ENCODE measurements at regions not wholly inside any gene's neighbourhood (a gene's known extent, or its start where the extent isn't known, plus 50 kb on each side); places are given as distances from the start of the nearest gene placed in this dataset.

- H4K20me1 ChIP-seq (ENCODE audit: control insufficient read depth, extremely low read depth, insufficient read depth, low read length): no peaks in the 10 kb centered on the region
- no peak overlapping the region for H3K27ac ChIP-seq (ENCODE audit: insufficient read depth, low read length)
- no peaks in the 10 kb centered on the region for H3K79me2 ChIP-seq (ENCODE audit: control insufficient read depth, insufficient read depth, low read length)
- no peak overlapping the region for H3K4me2 ChIP-seq (ENCODE audit: extremely low read depth, insufficient read depth, low read length)
- DNase-seq (ENCODE audit: low read depth in 2 of 2): no peak
- H3K27me3 ChIP-seq (ENCODE audit: control insufficient read depth, insufficient read depth, low read length): no peaks in the 10 kb centered on the region
- H2AFZ ChIP-seq (ENCODE audit: low read length): no peak overlapping the region
- H3K9ac ChIP-seq (ENCODE audit: insufficient read depth, low read length): no peak overlapping the region
- H3K4me1 ChIP-seq (ENCODE audit: control insufficient read depth, extremely low read depth, insufficient read depth, low read length): no peaks in the 10 kb centered on the region
- H3K9me3 ChIP-seq (ENCODE audit: control insufficient read depth, insufficient read depth, low read depth, low read length): no peaks in the 10 kb centered on the region
- TF ChIP-seq EZH2 (IDR thresholded peaks at IDR 0.05; ENCODE audit: low read length, missing control alignments) (no peak), CTCF (conservative IDR thresholded peaks at IDR 0.05 in 1 of 2, IDR thresholded peaks at IDR 0.05 in 1 of 2; ENCODE audit: low read depth in 1 of 2, low read length in 2 of 2) (no peak)
- H3K36me3 ChIP-seq (ENCODE audit: control insufficient read depth, insufficient read depth, low read length): no peaks in the 10 kb centered on the region
- no peak overlapping the region for H3K4me3 ChIP-seq (replicated peaks in 1 of 4; ENCODE audit: control extremely low read depth in 1 of 4, insufficient read depth in 1 of 4, low read depth in 3 of 4, low read length in 4 of 4)
Measured at GRCh38 chr6:23855497-23856116, 270.4 kb upstream of the NRSN1 start.

- Histone ChIP-seq H3K4me2 (ENCODE audit: extremely low read depth, insufficient read depth, low read length) (no peak overlapping the region), H3K36me3 (ENCODE audit: control insufficient read depth, insufficient read depth, low read length) (no peaks in the 10 kb centered on the region), H3K4me1 (ENCODE audit: control insufficient read depth, extremely low read depth, insufficient read depth, low read length) (no peaks in the 10 kb centered on the region), H2AFZ (ENCODE audit: low read length) (no peak overlapping the region), H3K27ac (ENCODE audit: insufficient read depth, low read length) (no peak overlapping the region), H3K9me3 (ENCODE audit: control insufficient read depth, insufficient read depth, low read depth, low read length) (no peaks in the 10 kb centered on the region), H4K20me1 (ENCODE audit: control insufficient read depth, extremely low read depth, insufficient read depth, low read length) (no peaks in the 10 kb centered on the region), H3K9ac (ENCODE audit: insufficient read depth, low read length) (no peak overlapping the region), H3K4me3 (replicated peaks in 1 of 4; ENCODE audit: control extremely low read depth in 1 of 4, insufficient read depth in 1 of 4, low read depth in 3 of 4, low read length in 4 of 4) (no peak overlapping the region), H3K27me3 (ENCODE audit: control insufficient read depth, insufficient read depth, low read length) (no peaks in the 10 kb centered on the region), H3K79me2 (ENCODE audit: control insufficient read depth, insufficient read depth, low read length) (no peaks in the 10 kb centered on the region)
- TF ChIP-seq CTCF (conservative IDR thresholded peaks at IDR 0.05 in 1 of 2, IDR thresholded peaks at IDR 0.05 in 1 of 2; ENCODE audit: low read depth in 1 of 2, low read length in 2 of 2): no peak
- TF ChIP-seq EZH2 (IDR thresholded peaks at IDR 0.05; ENCODE audit: low read length, missing control alignments): no peak
- no peak for DNase-seq (ENCODE audit: low read depth in 2 of 2)
Measured at GRCh38 chr6:23870496-23870895, 255.5 kb upstream of the NRSN1 start.

- no peak for TF ChIP-seq EZH2 (IDR thresholded peaks at IDR 0.05; ENCODE audit: low read length, missing control alignments)
- TF ChIP-seq CTCF (conservative IDR thresholded peaks at IDR 0.05 in 1 of 2, IDR thresholded peaks at IDR 0.05 in 1 of 2; ENCODE audit: low read depth in 1 of 2, low read length in 2 of 2): no peak
- no peaks in the 10 kb centered on the region for H3K36me3 ChIP-seq (ENCODE audit: control insufficient read depth, insufficient read depth, low read length)
- no peak overlapping the region for H3K9ac ChIP-seq (ENCODE audit: insufficient read depth, low read length)
- no peaks in the 10 kb centered on the region for H3K4me1 ChIP-seq (ENCODE audit: control insufficient read depth, extremely low read depth, insufficient read depth, low read length)
- H2AFZ ChIP-seq (ENCODE audit: low read length): no peak overlapping the region
- no peaks in the 10 kb centered on the region for H4K20me1 ChIP-seq (ENCODE audit: control insufficient read depth, extremely low read depth, insufficient read depth, low read length)
- H3K79me2 ChIP-seq (ENCODE audit: control insufficient read depth, insufficient read depth, low read length): no peaks in the 10 kb centered on the region
- H3K4me2 ChIP-seq (ENCODE audit: extremely low read depth, insufficient read depth, low read length): no peak overlapping the region
- H3K9me3 ChIP-seq (ENCODE audit: control insufficient read depth, insufficient read depth, low read depth, low read length): no peaks in the 10 kb centered on the region
- no peak overlapping the region for H3K4me3 ChIP-seq (replicated peaks in 1 of 4; ENCODE audit: control extremely low read depth in 1 of 4, insufficient read depth in 1 of 4, low read depth in 3 of 4, low read length in 4 of 4)
- no peak for DNase-seq (ENCODE audit: low read depth in 2 of 2)
- H3K27me3 ChIP-seq (ENCODE audit: control insufficient read depth, insufficient read depth, low read length): no peaks in the 10 kb centered on the region
- H3K27ac ChIP-seq (ENCODE audit: insufficient read depth, low read length): no peak overlapping the region
Measured at GRCh38 chr6:23873161-23873560, 252.9 kb upstream of the NRSN1 start.
